ENCODE measurements at regions not wholly inside any gene's neighbourhood (a gene's known extent, or its start where the extent isn't known, plus 50 kb on each side); places are given as distances from the start of the nearest gene placed in this dataset.

- no peak overlapping the region for H2AFZ ChIP-seq
- H3K27me3 ChIP-seq = no peaks in the 10 kb centered on the region
- H3K36me3 ChIP-seq (replicated peaks; ENCODE audit: insufficient read depth, low read depth) = no peaks in the 10 kb centered on the region
- H3K4me2 ChIP-seq = no peak overlapping the region
- no peak overlapping the region for H3K27ac ChIP-seq
- no peaks in the 10 kb centered on the region for H3K9me3 ChIP-seq (ENCODE audit: low read depth)
- no peaks in the 10 kb centered on the region for H4K20me1 ChIP-seq (ENCODE audit: insufficient read depth, poor library complexity, severe bottlenecking)
- no peak for DNase-seq (ENCODE audit: low spot score)
- H3K4me1 ChIP-seq (ENCODE audit: insufficient read depth) = peaks cover 6% of the 10 kb centered on the region
- no peaks in the 10 kb centered on the region for H3K9me2 ChIP-seq (replicated peaks; ENCODE audit: insufficient read depth)
- no peaks in the 10 kb centered on the region for H3K79me2 ChIP-seq
- no peak overlapping the region for H3K4me3 ChIP-seq
- no peak for TF ChIP-seq EZH2 (IDR thresholded peaks at IDR 0.05; ENCODE audit: borderline replicate concordance)
- no peak for TF ChIP-seq CTCF (IDR thresholded peaks at IDR 0.05; ENCODE audit: poor library complexity)
- TF ChIP-seq EZH2phosphoT487 (IDR thresholded peaks at IDR 0.05; ENCODE audit: low read depth, severe bottlenecking, unreplicated experiment) = no peak
- 66% methylated on average over 4 of the region's 4 CpGs for WGBS (ENCODE audit: low lambda C conversion rate, missing lambda C conversion rate)
Observed at GRCh38 chr2:118250001-118250400, 161.7 kb downstream of the INSIG2 start.

- Histone ChIP-seq H3K4me2 (no peak overlapping the region), H3K36me3 (replicated peaks; ENCODE audit: insufficient read depth, low read depth) (no peaks in the 10 kb centered on the region), H3K27me3 (no peaks in the 10 kb centered on the region), H3K9me2 (replicated peaks; ENCODE audit: insufficient read depth) (no peaks in the 10 kb centered on the region), H3K9me3 (ENCODE audit: low read depth) (no peaks in the 10 kb centered on the region), H3K27ac (no peak overlapping the region), H3K4me3 (no peak overlapping the region), H3K79me2 (no peaks in the 10 kb centered on the region), H3K4me1 (ENCODE audit: insufficient read depth) (peaks cover 6% of the 10 kb centered on the region), H4K20me1 (ENCODE audit: insufficient read depth, poor library complexity, severe bottlenecking) (no peaks in the 10 kb centered on the region), H2AFZ (no peak overlapping the region)
- 67% methylated on average over 6 of the region's 6 CpGs for WGBS (ENCODE audit: low lambda C conversion rate, missing lambda C conversion rate)
- TF ChIP-seq EZH2phosphoT487 (IDR thresholded peaks at IDR 0.05; ENCODE audit: low read depth, severe bottlenecking, unreplicated experiment) = no peak
- TF ChIP-seq EZH2 (IDR thresholded peaks at IDR 0.05; ENCODE audit: borderline replicate concordance) = no peak
- no peak for TF ChIP-seq CTCF (IDR thresholded peaks at IDR 0.05; ENCODE audit: poor library complexity)
- DNase-seq (ENCODE audit: low spot score) = no peak
Observed at GRCh38 chr2:118249531-118249930, 161.3 kb downstream of the INSIG2 start.

- no peak for DNase-seq (ENCODE audit: low spot score)
- Histone ChIP-seq H3K79me2 (no peaks in the 10 kb centered on the region), H3K4me3 (no peak overlapping the region), H3K4me2 (no peak overlapping the region), H3K36me3 (replicated peaks; ENCODE audit: insufficient read depth, low read depth) (no peaks in the 10 kb centered on the region), H4K20me1 (ENCODE audit: insufficient read depth, poor library complexity, severe bottlenecking) (no peaks in the 10 kb centered on the region), H3K27me3 (no peaks in the 10 kb centered on the region), H3K9me3 (ENCODE audit: low read depth) (no peaks in the 10 kb centered on the region), H3K9me2 (replicated peaks; ENCODE audit: insufficient read depth) (no peaks in the 10 kb centered on the region), H3K4me1 (ENCODE audit: insufficient read depth) (no peaks in the 10 kb centered on the region), H2AFZ (no peak overlapping the region), H3K27ac (no peak overlapping the region)
- 87% methylated on average over 5 of the region's 5 CpGs for WGBS (ENCODE audit: low lambda C conversion rate, missing lambda C conversion rate)
- TF ChIP-seq EZH2phosphoT487 (IDR thresholded peaks at IDR 0.05; ENCODE audit: low read depth, severe bottlenecking, unreplicated experiment) = no peak
- no peak for TF ChIP-seq EZH2 (IDR thresholded peaks at IDR 0.05; ENCODE audit: borderline replicate concordance)
- TF ChIP-seq CTCF (IDR thresholded peaks at IDR 0.05; ENCODE audit: poor library complexity) = no peak
Observed at GRCh38 chr2:118246726-118247125, 158.5 kb downstream of the INSIG2 start.

GRCh38 chr2:118246079-118246478, 157.8 kb downstream of the INSIG2 start:
- H2AFZ ChIP-seq = no peak overlapping the region
- 89% methylated on average over 4 of the region's 4 CpGs for WGBS (ENCODE audit: low lambda C conversion rate, missing lambda C conversion rate)
- H3K4me1 ChIP-seq (ENCODE audit: insufficient read depth) = no peaks in the 10 kb centered on the region
- H3K9me2 ChIP-seq (replicated peaks; ENCODE audit: insufficient read depth) = no peaks in the 10 kb centered on the region
- H3K4me3 ChIP-seq = no peak overlapping the region
- no peaks in the 10 kb centered on the region for H4K20me1 ChIP-seq (ENCODE audit: insufficient read depth, poor library complexity, severe bottlenecking)
- TF ChIP-seq EZH2phosphoT487 (IDR thresholded peaks at IDR 0.05; ENCODE audit: low read depth, severe bottlenecking, unreplicated experiment) (no peak), CTCF (IDR thresholded peaks at IDR 0.05; ENCODE audit: poor library complexity) (no peak), EZH2 (IDR thresholded peaks at IDR 0.05; ENCODE audit: borderline replicate concordance) (no peak)
- H3K27ac ChIP-seq = no peak overlapping the region
- H3K79me2 ChIP-seq = no peaks in the 10 kb centered on the region
- no peak overlapping the region for H3K4me2 ChIP-seq
- no peaks in the 10 kb centered on the region for H3K9me3 ChIP-seq (ENCODE audit: low read depth)
- no peaks in the 10 kb centered on the region for H3K36me3 ChIP-seq (replicated peaks; ENCODE audit: insufficient read depth, low read depth)
- DNase-seq (ENCODE audit: low spot score) = no peak
- H3K27me3 ChIP-seq = no peaks in the 10 kb centered on the region

All from hepatocyte (in vitro differentiated cells).